GM12873 (cell line): ENCODE measurements at regions not wholly inside any gene's neighbourhood (a gene's known extent, or its start where the extent isn't known, plus 50 kb on each side); places are given as distances from the start of the nearest gene placed in this dataset.

ENCODE experiments used
- CTCF ChIP-seq: IDR thresholded peaks from 2 replicates; pipeline ENCODE4 v1.5.1; 2012; ENCODE audit warnings: low read depth, mild to moderate bottlenecking, moderate library complexity, low read length, control low read depth; ENCODE audit not compliant: insufficient read depth; ENCODE audit errors: missing control alignments

GRCh38 chr13:47647001-47647400 lies 354.1 kb downstream of the SUCLA2 start:
- TF ChIP-seq CTCF, result no peak

- no peak for TF ChIP-seq CTCF
Observed at GRCh38 chr13:47646298-47646697, 354.8 kb downstream of the SUCLA2 start.

- no peak for TF ChIP-seq CTCF
Observed at GRCh38 chr13:47639738-47640447, 361.2 kb downstream of the SUCLA2 start.

- TF ChIP-seq CTCF, result no peak
Observed at GRCh38 chr13:47638627-47639026, 362.4 kb downstream of the SUCLA2 start.

GRCh38 chr13:47632311-47632710 lies 368.8 kb downstream of the SUCLA2 start:
- no peak for TF ChIP-seq CTCF

- no peak for TF ChIP-seq CTCF
Observed at GRCh38 chr13:47628666-47629065, 372.4 kb downstream of the SUCLA2 start.

GRCh38 chr13:47623862-47624261 lies 377.2 kb downstream of the SUCLA2 start:
- TF ChIP-seq CTCF, result no peak

GRCh38 chr13:47621931-47622330 lies 379.1 kb downstream of the SUCLA2 start:
- TF ChIP-seq CTCF, result no peak
